Fibroblast of lung (primary cell): ENCODE measurements at regions not wholly inside any gene's neighbourhood (a gene's known extent, or its start where the extent isn't known, plus 50 kb on each side); places are given as distances from the start of the nearest gene placed in this dataset.

Source experiments
- DNase-seq, 2 donors: peaks; one replicate each; pipeline versions ENCODE4 v3.0.0 to v3.0.0-alpha.2; 2010; ENCODE audit warnings: low read depth in 2 of 2
- H2AFZ ChIP-seq: 2 replicates; pipeline ENCODE4 v1.5.1; 2012; ENCODE audit warnings: low read length, control low read depth, inconsistent platforms
- H3K27ac ChIP-seq: 2 replicates; pipeline ENCODE4 v1.5.1; 2011; ENCODE audit warnings: low read length, control low read depth; ENCODE audit not compliant: insufficient read depth
- H3K27me3 ChIP-seq: 2 replicates; pipeline ENCODE4 v1.5.1; 2011; ENCODE audit warnings: mild to moderate bottlenecking, low read length; ENCODE audit not compliant: control insufficient read depth, insufficient read depth
- H3K36me3 ChIP-seq: 2 replicates; pipeline ENCODE4 v1.5.1; 2011; ENCODE audit warnings: low read length; ENCODE audit not compliant: control insufficient read depth, insufficient read depth
- H3K4me1 ChIP-seq: 2 replicates; pipeline ENCODE4 v1.5.1; 2011; ENCODE audit warnings: low read length; ENCODE audit not compliant: control insufficient read depth, insufficient read depth; ENCODE audit errors: extremely low read depth
- H3K4me2 ChIP-seq: 2 replicates; pipeline ENCODE4 v1.5.1; 2011; ENCODE audit warnings: low read length, control low read depth; ENCODE audit not compliant: insufficient read depth; ENCODE audit errors: extremely low read depth
- H3K4me3 ChIP-seq, 4 experiments: fragments of 200-600 bp in 1 of 4; sonication (generic) in 1 of 4; replicated peaks in 1 of 4; 2 replicates each; pipeline ENCODE4 v1.5.1; 2011 to 2016; ENCODE audit warnings: low read length in 4 of 4, low read depth in 3 of 4, mild to moderate bottlenecking in 3 of 4, control low read depth in 2 of 4, inconsistent platforms in 1 of 4, mixed read lengths in 1 of 4; ENCODE audit not compliant: insufficient read depth in 1 of 4; ENCODE audit errors: control extremely low read depth in 1 of 4
- H3K79me2 ChIP-seq: 2 replicates; pipeline ENCODE4 v1.5.1; 2012; ENCODE audit warnings: mild to moderate bottlenecking, low read length, inconsistent platforms; ENCODE audit not compliant: control insufficient read depth, insufficient read depth
- H3K9ac ChIP-seq: 2 replicates; pipeline ENCODE4 v1.5.1; 2011; ENCODE audit warnings: mild to moderate bottlenecking, low read length, control low read depth; ENCODE audit not compliant: insufficient read depth
- H3K9me3 ChIP-seq: 2 replicates; pipeline ENCODE4 v1.5.1; 2012; ENCODE audit warnings: low read depth, low read length; ENCODE audit not compliant: control insufficient read depth, insufficient read depth
- H4K20me1 ChIP-seq: 2 replicates; pipeline ENCODE4 v1.5.1; 2011; ENCODE audit warnings: low read length; ENCODE audit not compliant: control insufficient read depth, insufficient read depth; ENCODE audit errors: extremely low read depth
- EZH2 ChIP-seq: IDR thresholded peaks from 2 replicates; pipeline ENCODE4 v1.5.1; 2012; ENCODE audit warnings: low read length, control low read depth, mild to moderate bottlenecking; ENCODE audit errors: missing control alignments
- TF ChIP-seq, protein P1 (sequence below), 2 donors: IDR thresholded peaks in 1 of 2; conservative IDR thresholded peaks in 1 of 2; 1 replicate in 1 of 2; 2 replicates in 1 of 2; pipeline ENCODE4 v1.5.1; 2011 to 2012; ENCODE audit warnings: low read length in 2 of 2, control low read depth in 1 of 2, inconsistent platforms in 1 of 2, low read depth in 1 of 2, mild to moderate bottlenecking in 1 of 2

DNA sequence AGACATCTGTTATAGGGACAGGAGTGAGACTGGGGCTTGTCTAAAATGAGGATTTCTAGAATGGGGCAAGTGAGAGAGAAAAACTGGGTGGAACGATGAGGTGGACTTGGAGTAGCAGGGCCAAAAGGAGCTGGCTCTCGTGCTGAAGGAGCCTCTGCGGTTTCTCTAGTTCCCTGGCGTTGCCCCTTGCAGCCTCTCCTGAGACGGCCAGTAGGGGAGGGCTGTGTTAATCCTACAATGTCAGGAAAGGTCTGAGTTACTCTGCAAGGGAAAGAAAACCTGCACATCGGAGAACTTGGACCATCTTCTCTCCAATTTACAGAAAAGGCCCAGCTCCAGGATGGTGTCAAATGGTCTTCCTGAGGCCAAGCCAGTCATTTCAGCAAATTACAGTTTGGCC lies 963.8 kb upstream of the FLRT2 start:
- no peak overlapping the region for H3K9ac ChIP-seq
- H3K9me3 ChIP-seq: no peaks in the 10 kb centered on the region
- no peak overlapping the region for H3K27ac ChIP-seq
- no peaks in the 10 kb centered on the region for H3K79me2 ChIP-seq
- H3K36me3 ChIP-seq: no peaks in the 10 kb centered on the region
- H3K27me3 ChIP-seq: no peaks in the 10 kb centered on the region
- no peak overlapping the region for H3K4me3 ChIP-seq
- H2AFZ ChIP-seq: no peak overlapping the region
- no peaks in the 10 kb centered on the region for H3K4me1 ChIP-seq
- DNase-seq: no peak
- H4K20me1 ChIP-seq: no peaks in the 10 kb centered on the region
- no peak overlapping the region for H3K4me2 ChIP-seq
- TF ChIP-seq, protein P1, sequence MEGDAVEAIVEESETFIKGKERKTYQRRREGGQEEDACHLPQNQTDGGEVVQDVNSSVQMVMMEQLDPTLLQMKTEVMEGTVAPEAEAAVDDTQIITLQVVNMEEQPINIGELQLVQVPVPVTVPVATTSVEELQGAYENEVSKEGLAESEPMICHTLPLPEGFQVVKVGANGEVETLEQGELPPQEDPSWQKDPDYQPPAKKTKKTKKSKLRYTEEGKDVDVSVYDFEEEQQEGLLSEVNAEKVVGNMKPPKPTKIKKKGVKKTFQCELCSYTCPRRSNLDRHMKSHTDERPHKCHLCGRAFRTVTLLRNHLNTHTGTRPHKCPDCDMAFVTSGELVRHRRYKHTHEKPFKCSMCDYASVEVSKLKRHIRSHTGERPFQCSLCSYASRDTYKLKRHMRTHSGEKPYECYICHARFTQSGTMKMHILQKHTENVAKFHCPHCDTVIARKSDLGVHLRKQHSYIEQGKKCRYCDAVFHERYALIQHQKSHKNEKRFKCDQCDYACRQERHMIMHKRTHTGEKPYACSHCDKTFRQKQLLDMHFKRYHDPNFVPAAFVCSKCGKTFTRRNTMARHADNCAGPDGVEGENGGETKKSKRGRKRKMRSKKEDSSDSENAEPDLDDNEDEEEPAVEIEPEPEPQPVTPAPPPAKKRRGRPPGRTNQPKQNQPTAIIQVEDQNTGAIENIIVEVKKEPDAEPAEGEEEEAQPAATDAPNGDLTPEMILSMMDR (conservative IDR thresholded peaks at IDR 0.05 in 1 of 2, IDR thresholded peaks at IDR 0.05 in 1 of 2; ENCODE audit: low read depth in 1 of 2, low read length in 2 of 2): no peak
- no peak for TF ChIP-seq EZH2

DNA sequence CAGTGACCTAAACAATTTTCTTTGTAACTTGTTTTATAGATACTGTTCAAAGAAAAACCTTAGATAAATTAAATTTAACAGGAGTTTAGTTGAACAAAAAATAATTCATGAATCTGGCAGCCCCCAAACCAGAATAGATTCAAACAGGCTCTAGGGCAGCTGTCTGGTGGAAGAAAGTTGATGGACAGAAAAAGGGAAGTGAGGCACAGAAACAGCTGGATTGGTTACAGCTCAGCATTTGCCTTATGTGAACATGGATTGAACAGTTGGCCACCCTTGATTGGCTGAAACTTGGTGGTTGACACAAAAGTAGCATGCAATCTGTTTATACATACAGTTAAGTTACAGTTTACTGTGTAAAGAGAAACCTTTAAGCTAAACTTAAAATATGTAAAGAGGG lies 954.3 kb upstream of the FLRT2 start:
- Histone ChIP-seq H3K27me3 (no peaks in the 10 kb centered on the region), H4K20me1 (no peaks in the 10 kb centered on the region), H3K9me3 (no peaks in the 10 kb centered on the region), H2AFZ (no peak overlapping the region), H3K79me2 (no peaks in the 10 kb centered on the region), H3K4me3 (no peak overlapping the region), H3K36me3 (no peaks in the 10 kb centered on the region), H3K4me1 (no peaks in the 10 kb centered on the region), H3K9ac (no peak overlapping the region), H3K27ac (no peak overlapping the region), H3K4me2 (no peak overlapping the region)
- TF ChIP-seq EZH2: no peak
- TF ChIP-seq, protein P1 (conservative IDR thresholded peaks at IDR 0.05 in 1 of 2, IDR thresholded peaks at IDR 0.05 in 1 of 2; ENCODE audit: low read depth in 1 of 2, low read length in 2 of 2): no peak
- DNase-seq: no peak

DNA sequence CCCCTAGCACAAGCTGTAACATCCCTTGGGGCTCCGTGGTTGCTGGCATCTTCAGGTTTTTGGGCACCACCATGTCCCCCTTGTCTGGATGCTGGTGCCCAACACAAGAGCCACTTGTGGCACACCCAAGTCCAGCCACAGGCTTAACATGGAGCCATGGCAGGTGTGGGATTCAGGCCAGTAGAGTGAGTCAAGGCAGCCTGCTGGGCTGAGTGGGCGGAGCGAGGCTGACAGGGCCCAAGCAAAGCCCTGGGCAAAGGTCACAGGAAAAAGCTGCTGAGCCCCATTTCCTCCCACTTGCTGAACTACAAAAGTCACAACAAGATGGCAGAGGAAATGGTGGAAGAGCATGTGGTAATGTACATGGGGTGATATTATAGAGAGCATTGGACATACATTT lies 950.7 kb upstream of the FLRT2 start:
- no peaks in the 10 kb centered on the region for H3K4me1 ChIP-seq
- no peak for DNase-seq

More for the DNA sequence above, 950.7 kb upstream of the FLRT2 start:
- Histone ChIP-seq H3K36me3 (no peaks in the 10 kb centered on the region), H3K27me3 (no peaks in the 10 kb centered on the region), H2AFZ (no peak overlapping the region), H3K27ac (no peak overlapping the region), H3K79me2 (no peaks in the 10 kb centered on the region), H3K4me2 (no peak overlapping the region), H3K9me3 (no peaks in the 10 kb centered on the region), H3K9ac (no peak overlapping the region), H4K20me1 (no peaks in the 10 kb centered on the region), H3K4me3 (no peak overlapping the region)
- no peak for TF ChIP-seq EZH2
- TF ChIP-seq, protein P1 (conservative IDR thresholded peaks at IDR 0.05 in 1 of 2, IDR thresholded peaks at IDR 0.05 in 1 of 2; ENCODE audit: low read depth in 1 of 2, low read length in 2 of 2): no peak
